T-helper 1 cell treated with Interleukin-12 subunit alpha and Interleukin-12 subunit beta and Interleukin-4 antibody, amounts not matched to agents 30 ng/mL and 1 ng/mL, for 36 hours (primary cell): ENCODE measurements at regions not wholly inside any gene's neighbourhood (a gene's known extent, or its start where the extent isn't known, plus 50 kb on each side); places are given as distances from the start of the nearest gene placed in this dataset.
"Not testable (repeated sequence)": the region's sequence is repeated elsewhere in the genome, so short reads cannot be mapped to it uniquely, and the experiment has no call there.

Source experiments
- intact Hi-C: fragments of 100-400 bp; cut with micrococcal nuclease; formaldehyde crosslinking; loops from one replicate; pipeline ENCODE4 v1.15.1; 2024

DNA sequence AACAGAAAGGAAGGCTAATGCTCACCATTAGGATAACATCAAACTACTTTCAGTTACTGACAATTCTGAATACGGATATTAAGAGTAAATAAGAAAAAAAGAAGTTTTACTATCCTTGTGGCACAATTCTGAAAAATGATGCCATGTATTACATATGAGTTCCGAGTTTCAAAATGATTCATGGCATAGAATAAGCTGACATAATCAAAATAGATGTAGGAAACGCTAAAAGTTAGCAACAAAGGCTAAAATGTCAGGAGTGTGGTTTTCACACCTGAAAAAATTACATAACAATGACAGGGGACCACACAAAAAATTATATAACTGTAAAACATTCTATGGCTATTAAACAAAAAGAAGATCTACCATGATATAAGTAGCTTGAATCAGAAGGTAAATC, 1131.9 kb downstream of the OTOL1 start:
- intact Hi-C loops: no loop called here

DNA sequence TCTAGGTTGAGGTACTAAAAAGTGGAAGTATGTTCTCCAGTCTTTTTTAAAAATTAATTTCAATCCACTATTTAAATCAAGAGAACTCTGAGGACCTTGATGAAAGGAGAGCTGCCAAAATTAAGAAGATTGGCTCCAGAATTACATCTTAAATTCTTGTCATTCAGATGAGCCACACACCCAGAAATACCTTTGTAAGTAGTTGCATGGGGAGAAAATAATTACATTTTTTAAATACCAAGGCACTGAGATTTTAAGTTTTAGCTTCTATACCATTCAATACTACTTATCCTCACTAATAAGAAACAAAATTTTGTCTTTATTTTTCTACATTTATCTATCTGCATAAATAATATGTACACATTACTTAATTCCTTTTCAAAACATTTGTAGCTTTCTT, 1132.8 kb downstream of the OTOL1 start:
- intact Hi-C loops: no loop called here

DNA sequence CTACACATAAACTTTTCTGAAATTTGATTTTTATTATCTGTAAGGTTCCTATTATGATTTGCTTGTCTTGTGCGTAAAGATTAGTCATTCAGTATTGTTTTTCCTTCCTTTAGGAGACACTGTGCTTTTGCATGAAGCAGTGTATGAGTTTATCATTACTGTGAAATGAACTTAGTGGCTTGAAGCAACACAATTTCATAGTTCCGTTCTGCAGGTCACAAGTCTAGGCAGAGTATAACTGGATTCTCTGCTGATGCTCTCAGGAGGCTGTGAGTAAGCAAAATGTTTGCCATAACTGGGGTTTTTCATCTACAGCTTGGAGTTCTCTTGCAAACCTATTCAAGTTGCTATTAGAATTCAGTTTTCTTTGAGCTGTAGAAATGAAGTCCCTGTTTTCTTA, 1136.1 kb downstream of the OTOL1 start:
- intact Hi-C loops: no loop called here

DNA sequence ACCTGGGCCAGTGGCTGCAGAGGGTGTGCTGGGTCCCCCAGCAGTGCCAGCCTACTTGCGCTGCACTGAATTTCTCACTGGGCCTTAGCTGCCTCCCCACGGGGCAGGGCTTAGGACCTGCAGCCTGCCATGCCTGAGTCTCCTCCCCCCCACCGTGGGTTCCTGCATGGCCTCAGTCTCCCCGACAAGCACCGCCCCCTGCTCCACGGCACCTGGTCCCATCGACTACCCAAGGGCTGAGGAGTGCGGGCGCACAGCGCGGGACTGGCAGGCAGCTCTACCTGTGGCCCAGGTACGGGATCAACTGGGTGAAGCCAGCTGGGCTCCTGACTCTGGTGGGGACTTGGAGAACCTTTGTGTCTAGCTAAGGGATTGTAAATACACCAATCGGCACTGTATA, 1143.6 kb downstream of the OTOL1 start:
- intact Hi-C loops: not testable (repeated sequence)

DNA sequence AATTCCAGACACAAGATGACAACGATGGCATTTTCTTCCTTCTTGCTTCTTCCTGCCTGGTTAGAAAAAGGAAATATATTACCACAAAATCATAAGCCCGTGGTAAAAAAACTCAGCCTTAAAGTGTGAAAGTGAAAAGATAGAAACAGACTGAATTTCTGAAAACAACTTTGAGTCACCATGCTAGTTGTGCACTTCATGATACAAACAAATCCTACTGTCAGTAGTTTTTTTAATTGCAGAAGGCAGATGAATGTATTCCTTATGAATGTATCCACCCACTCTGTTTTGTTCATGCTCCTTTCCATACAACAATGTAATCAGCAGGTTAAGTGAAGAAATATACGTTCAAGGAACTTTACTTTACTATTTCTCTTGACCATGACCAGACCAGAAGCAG, 1144.7 kb downstream of the OTOL1 start:
- intact Hi-C loops: no loop called here

DNA sequence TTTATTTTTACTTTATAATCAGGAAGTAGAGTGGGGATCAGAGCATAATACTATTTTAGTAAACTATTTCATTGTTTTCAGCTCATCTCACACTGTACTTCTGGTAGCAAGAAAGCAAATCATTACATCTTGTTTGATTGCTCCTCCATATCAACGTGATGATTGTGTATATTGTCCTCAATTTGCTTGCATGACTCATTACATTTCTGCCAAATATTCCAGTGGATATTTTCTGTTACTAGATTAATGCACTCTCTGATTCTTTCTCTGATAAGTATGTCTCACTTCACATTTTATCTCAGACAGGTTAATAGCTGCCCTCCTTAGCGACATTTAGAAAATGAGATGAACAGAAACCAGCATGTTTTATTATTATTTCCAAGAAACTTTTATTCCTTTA, 1145.3 kb downstream of the OTOL1 start:
- intact Hi-C loops: no loop called here

DNA sequence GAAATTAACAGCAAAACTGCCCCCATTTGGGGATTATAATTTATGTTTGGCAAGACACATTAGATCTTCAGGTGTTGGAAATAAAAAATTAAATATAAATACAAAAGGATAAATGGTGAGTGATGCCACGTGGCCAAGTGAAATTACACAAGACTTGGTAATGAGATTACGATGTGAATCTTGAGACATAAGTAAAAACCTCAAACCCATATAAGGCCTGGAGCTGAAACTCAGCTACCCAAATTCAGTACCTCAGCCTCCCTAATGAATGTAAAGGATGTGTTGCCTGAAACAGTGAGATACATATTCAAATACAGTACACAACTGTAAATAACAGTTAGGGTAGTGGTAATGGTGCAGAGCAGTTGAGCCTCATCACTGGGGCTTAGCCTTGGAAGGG, 1146.6 kb downstream of the OTOL1 start:
- intact Hi-C loops: no loop called here

DNA sequence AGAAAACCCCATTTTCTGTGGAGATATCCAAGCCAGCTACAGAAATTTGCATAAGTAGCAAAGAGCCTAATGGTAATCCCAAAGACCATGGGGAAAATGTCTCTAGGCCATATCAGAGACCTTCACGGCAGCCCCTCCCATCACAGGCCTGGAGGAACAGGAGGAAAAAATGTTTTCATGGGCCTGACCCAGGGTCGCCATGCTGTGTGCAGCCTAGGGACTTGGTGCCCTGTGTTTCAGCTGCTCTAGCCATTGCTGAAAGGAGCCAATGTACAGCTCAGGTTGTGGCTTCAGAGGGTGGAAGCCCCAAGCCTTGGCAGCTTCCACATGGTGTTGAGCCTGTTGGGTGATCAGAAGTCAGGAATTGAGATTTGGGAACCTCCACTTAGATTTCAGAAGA, 1150.7 kb downstream of the OTOL1 start:
- intact Hi-C loops: no loop called here

DNA sequence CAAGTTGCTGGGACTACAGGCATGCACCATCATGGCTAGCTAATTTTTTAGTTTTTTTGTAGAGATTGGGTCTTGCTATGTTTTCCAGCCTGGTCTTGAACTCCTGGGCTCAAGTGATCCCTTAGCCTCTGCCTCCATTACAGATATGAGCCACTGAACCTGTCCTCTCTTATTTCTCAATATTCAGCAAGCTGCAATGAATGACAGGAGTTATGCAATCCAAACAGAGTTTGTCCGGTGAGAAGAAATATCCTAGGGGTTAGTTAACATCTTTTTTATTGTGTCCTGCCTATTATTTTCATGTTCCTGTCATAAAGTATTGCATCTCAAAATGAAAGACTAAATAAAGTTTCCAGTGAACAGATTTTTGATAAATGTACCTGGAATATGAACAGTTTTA, 1161.4 kb downstream of the OTOL1 start:
- intact Hi-C loops: no loop called here

DNA sequence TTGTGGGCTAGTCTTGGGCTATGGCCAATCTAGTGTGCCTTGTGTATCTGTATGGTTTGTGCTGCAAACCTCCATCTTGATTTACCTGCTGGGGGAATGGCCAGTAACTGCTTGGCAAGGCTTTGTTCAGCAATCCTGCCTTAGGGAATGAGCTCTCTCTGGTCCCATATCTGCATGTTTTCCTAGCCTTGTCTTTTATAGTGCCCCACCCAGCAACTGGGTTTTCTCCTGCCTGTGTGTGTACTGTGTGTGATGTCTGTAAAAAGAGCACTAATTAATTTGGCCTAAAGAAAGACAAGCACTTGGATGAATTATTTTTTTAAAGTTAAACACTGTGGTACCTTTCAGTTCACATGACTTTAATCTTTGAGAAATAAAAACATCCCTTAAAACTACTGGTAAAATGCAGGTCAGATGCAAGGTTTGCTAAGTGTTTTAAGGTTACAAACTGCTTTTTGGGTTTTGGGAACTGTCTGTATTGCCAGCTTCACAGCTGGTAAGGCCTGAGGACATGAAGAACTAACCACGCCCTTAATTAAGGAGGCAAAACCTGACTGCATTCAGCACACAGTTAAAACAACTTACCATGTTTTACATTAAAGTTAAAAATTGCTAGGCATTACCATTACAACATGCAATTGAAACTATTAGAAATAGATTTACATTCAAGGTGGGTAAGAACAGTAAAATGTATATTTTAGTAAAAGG, 1169.2 kb downstream of the OTOL1 start:
- intact Hi-C loops: no loop called here

DNA sequence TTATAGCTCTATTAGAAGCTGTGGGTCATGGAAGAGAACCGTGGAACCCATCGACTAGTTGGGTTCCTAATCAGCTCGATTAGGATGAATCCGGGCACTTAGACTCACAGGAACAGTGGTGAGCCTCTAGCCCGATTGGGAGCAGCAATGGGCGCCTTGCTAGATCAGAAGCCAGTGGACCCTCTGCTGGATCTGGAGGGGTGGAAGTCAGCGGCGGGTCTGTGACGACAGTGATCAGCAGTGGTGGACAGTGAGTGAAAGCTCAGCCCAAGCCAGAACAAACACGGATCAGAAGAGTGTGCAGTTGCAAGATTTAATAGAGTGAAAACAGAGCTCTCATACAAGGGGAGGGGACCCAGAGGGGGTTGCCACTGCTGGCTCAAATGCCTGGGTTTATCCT, 1170.2 kb downstream of the OTOL1 start:
- intact Hi-C loops: no loop called here

DNA sequence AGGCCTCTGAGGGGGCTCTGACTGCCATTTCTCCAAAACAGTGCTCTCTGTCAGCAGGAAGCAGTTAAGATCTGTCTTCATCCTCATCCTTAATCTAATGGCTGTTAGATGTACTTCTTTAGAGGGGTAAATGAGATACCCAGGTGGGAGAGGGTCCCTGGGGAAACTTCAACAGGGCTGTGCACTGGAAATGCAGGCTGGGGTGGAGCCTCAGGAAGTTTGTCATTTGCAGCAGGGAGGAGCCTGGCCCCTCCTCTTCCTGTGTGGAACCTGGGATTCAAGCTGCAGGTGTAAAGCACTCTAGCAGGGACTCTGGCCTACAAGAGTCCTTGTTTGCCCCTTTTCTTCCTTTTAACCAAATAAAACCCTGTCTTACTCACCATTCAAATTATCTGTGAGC, 1173.6 kb downstream of the OTOL1 start:
- intact Hi-C loops: no loop called here

DNA sequence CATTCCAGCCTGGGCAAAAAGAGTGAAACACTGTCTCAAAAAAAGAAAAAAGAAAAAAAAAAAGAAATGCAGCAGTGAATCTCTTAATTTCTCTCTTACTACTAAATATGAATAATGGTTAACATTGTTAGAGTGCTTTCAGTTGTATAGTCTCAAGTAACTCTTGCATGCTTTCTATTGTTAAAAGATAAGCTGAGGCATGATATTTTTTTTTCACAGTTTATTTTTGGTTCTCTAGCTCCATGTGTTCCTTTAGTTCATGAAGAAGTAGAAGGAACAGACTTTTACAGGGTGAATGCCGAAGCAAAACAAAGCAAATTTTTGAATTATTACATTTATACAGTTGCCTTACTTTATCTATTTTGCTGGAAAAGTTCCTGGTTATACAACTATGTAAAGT, 1180.9 kb downstream of the OTOL1 start:
- intact Hi-C loops: no loop called here

DNA sequence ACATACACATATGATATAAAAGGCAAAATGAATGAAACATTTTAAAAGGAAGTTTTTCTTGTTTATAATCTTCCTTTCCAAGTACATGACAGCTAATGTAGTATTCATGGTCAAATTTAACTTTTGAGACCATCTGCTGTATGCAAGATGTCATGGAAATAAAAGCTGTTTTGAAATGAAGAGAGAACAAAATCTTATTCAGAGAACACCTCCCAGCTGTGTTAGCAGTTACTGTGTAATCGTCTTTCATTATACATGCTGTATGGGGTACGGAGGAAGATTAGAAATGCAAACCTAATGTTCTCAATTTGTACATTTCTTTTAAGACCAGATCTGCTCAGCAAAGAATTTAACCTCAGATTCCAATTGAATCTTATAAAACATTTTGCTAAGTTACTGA, 1182.3 kb downstream of the OTOL1 start:
- intact Hi-C loops: no loop called here

DNA sequence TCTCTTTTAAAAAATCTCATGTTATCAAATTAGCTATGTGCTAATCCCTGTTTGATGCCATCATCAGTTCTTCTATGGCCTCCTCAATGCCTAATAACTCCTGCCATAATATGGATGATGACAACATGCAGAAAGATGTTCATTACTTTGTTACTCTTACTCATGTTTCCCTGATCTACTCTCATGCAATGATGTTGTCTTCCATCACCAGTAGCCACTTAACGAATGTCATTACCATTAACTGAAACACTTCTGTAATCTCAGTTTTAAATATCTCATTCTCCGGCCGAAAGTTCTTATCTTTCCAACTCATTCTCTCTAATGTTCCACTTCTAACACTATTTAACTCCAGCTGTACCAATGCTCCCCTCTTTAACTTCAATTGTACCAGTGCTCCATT, 1187.7 kb downstream of the OTOL1 start:
- intact Hi-C loops: no loop called here

DNA sequence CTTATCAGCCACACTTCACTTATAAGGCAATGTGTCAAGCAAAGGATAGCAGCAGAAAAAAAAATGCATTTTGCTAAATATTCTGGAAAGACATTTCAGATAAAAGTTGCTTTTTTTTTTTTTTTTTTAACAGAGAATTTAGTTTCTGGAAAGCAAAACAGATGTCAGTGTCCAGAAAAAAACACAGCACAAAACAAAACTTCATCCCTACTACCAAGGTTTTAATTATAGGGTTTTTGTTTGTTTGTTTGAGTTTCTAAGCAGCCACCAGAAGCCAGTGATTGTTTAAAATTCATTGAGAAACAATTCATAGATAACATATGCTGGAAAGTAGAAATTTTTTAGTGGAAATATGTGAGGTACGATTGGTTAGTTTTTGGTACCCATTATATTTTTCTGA, 1202.7 kb downstream of the OTOL1 start:
- intact Hi-C loops: no loop called here

DNA sequence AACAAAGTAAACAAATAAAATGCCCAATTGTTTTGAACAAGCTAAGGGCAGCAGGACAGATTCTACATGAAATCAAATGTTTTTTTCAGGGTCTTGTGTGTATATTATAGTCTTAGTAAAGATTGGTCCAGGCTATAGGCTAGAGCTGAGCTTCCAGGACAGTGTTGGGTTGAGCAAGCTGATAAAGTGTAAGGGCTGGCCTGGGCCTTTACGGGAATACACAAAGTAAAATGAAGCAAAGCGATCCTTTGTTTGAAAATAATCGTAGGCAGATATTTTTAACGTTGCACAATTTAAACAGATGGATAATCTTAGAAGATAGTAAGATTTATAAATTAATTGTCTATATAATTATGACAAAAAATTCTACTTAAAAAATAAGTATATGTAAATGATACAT, 1204.6 kb downstream of the OTOL1 start:
- intact Hi-C loops: no loop called here

DNA sequence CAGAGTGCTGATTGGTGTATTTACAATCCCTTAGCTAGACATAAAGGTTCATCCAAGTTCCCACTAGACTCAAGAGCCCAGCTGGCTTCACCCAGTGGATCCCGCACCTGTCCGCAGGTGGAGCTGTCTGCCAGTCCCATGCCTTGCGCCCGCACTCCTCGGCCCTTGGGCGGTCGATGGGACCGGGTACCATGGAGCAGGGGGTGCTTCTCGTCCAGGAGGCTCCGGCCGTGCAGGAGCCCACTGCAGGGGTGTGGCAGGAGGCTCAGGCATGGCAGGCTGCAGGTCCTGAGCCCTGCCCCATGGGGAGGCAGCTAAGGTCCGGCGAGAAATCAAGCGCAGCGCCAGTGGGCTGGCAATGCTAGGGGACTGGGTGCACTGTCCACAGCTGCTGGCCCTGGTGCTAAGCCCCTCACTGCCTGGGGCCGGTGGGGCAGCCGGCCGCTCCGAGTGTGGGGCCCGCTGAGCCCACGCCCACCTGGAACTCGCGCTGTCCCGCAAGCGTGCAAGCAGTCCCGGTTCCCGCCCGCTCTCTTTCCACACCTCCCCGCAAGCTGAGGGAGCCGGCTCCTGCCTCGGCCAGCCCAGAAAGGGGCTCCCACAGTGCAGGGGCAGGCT, 1206.3 kb downstream of the OTOL1 start:
- intact Hi-C loops: no loop called here

DNA sequence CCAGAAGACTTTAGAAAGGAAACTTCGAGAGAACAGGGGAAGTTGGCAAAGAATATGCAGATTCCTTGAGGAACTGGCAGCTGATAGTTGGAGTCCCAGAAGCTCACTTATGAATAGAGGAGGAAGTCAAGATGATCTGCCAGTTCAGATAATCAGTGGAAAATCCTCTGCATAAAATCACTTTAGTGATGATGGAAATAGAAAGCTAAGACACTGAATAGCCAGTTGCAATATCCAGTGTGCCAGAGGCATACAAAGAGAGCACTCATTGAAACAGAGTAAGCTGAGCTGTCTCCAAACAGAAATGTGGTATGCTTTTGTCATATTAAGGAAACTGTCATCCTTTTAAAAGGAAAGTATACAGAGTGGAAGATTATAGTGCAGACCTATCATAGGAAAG, 1207.6 kb downstream of the OTOL1 start:
- intact Hi-C loops: no loop called here

DNA sequence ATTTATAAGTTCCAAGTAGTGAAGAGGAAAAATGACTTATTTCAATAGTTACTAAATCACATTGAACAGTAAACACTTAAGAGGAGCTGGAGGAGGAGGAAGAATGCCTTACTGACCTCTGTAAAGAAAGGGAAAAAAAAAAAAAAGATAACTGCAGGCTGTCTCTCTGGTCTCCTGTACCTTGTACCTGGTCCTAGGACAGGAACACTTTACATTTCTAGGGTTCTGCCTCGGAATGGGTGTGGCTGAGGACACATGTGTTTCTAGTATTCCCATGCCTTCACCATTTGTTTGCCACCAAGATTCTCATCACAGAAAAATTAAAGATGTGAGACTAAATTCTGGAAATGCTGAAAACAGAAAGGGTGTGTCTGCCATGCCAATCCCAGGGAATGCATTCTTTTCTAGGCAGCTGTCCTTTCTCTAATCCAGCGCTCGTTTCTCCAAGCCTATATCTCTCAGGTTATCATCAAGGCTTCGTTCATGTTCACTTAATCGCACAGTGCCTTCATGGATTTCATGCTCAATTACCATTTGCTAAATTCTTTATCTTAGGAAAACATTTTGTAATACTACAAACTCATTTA, 1208.3 kb downstream of the OTOL1 start:
- intact Hi-C loops: no loop called here

DNA sequence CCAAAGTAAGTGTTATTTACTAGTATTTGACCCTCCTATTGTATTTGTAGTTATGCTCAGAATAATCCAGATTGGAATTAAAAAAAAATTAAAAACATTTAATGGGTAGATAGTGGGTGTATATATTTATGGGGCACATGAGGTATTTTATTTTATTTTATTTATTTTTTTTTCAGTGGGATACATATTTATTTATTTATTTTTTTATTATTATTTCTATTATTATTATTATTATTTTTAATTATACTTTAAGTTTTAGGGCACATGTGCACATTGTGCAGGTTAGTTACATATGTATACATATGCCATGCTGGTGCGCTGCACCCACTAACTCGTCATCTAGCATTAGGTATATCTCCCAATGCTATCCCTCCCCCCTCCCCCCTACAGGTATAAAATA, 1211.8 kb downstream of the OTOL1 start:
- intact Hi-C loops: not testable (repeated sequence)

DNA sequence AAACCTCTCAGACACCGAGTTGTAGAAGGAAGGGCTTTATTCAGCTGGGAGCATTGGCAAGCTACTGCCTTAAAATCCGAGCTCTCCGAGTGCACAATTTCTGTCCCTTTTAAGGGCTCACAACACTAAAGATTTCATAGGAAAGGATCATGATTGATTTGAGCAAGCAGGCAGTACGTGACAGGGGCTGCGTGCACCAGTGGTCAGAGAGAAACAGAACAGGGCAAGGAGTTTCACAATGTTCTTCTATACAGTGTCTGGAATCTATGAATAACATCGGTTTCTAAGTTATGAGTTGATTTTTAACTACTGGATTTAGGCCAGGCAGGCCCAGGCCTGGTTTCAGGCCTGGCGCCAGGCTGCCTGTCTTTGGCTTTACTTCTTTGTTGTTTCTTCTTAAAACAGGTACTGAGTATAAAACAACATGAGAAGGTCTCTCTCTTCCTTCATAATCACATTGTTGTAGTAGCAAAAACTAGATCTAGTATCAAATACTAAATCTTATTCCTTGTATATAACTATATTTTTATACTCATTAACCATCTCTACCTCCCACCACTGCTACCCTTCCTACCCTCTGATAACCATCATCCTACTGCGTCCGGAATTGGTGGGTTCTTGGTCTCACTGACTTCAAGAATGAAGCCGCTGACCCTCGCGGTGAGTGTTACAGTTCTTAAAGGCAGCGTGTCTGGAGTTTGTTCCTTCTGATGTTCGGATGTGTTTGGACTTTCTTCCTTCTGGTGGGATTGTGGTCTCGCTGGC, 1212.5 kb downstream of the OTOL1 start:
- intact Hi-C loops: not testable (repeated sequence)
